ENCODE measurements at regions not wholly inside any gene's neighbourhood (a gene's known extent, or its start where the extent isn't known, plus 50 kb on each side); places are given as distances from the start of the nearest gene placed in this dataset.

GRCh38 chr5:130243641-130244040 is 339.4 kb downstream of the CHSY3 start:
- Mint-ChIP-seq H3K27ac (no peak overlapping the region), H3K4me3 (no peak overlapping the region), H3K9me3 (no peaks in the 10 kb centered on the region), H3K4me1 (ENCODE audit: low read depth) (no peaks in the 10 kb centered on the region), H3K27me3 (peaks cover 2% of the 10 kb centered on the region), H3K36me3 (no peaks in the 10 kb centered on the region)
- CTCF ChIA-PET, result no interaction called here
- DNase-seq, result no peak
- POLR2A ChIA-PET, result no interaction called here
- intact Hi-C loops (cut with micrococcal nuclease), result no loop called here

GRCh38 chr5:130237721-130238120 is 333.5 kb downstream of the CHSY3 start:
- no peaks in the 10 kb centered on the region for H3K4me1 Mint-ChIP-seq (ENCODE audit: low read depth)
- ChIA-PET CTCF (no interaction called here), POLR2A (no interaction called here)
- H3K27me3 Mint-ChIP-seq, result peaks cover 2% of the 10 kb centered on the region
- H3K27ac Mint-ChIP-seq, result no peak overlapping the region
- H3K4me3 Mint-ChIP-seq, result no peak overlapping the region
- intact Hi-C loops (cut with micrococcal nuclease), result no loop called here
- H3K36me3 Mint-ChIP-seq, result no peaks in the 10 kb centered on the region
- peaks cover 4% of the 10 kb centered on the region for H3K9me3 Mint-ChIP-seq
- no peak for DNase-seq

Data from activated CD4-positive, alpha-beta memory T cell treated with anti-CD3 and anti-CD28 coated beads for 36 hours (primary cell).